ENCODE measurements at regions not wholly inside any gene's neighbourhood (a gene's known extent, or its start where the extent isn't known, plus 50 kb on each side); places are given as distances from the start of the nearest gene placed in this dataset.

- DNase-seq (ENCODE audit: low spot score), result no peak
These were observed 554.3 kb downstream of the DIAPH3 start for GRCh38 chr13:59609421-59609820.

All from A172 (cell line).